GM23338 (cell line): ENCODE measurements at regions not wholly inside any gene's neighbourhood (a gene's known extent, or its start where the extent isn't known, plus 50 kb on each side); places are given as distances from the start of the nearest gene placed in this dataset.

Experiments used
- ATAC-seq: fragments of 200-7000 bp; cut with Tn5 transposase; 3 replicates; pipeline ENCODE4 v1.9.1; 2020
- DNase-seq: peaks from one replicate; pipeline ENCODE4 v3.0.0-alpha.2; 2015; ENCODE audit warnings: low spot score
- H2AFZ ChIP-seq: fragments of 200-600 bp; sonication (generic); 2 replicates; pipeline ENCODE4 v1.8.0; 2016; ENCODE audit warnings: antibody characterized with exemption, mild to moderate bottlenecking, moderate library complexity
- H3F3A ChIP-seq: fragments of 200-600 bp; sonication (generic); replicated peaks from 2 replicates; pipeline ENCODE4 v1.8.0; 2017; ENCODE audit warnings: antibody characterized with exemption, mixed run types, low read depth
- H3K27ac ChIP-seq: fragments of 200-600 bp; sonication (generic); 2 replicates; pipeline ENCODE4 v1.6.1; 2016; ENCODE audit warnings: low read depth
- H3K27me3 ChIP-seq: fragments of 200-600 bp; sonication (generic); 2 replicates; pipeline ENCODE4 v1.8.0; 2016; ENCODE audit warnings: mild to moderate bottlenecking, mixed run types, moderate library complexity; ENCODE audit not compliant: insufficient read depth
- H3K36me3 ChIP-seq: fragments of 200-600 bp; sonication (generic); 2 replicates; pipeline ENCODE4 v1.8.0; 2016; ENCODE audit warnings: mild to moderate bottlenecking; ENCODE audit not compliant: insufficient read depth
- H3K4me1 ChIP-seq: fragments of 200-600 bp; sonication (generic); 2 replicates; pipeline ENCODE4 v1.8.0; 2016; ENCODE audit warnings: mild to moderate bottlenecking, moderate library complexity; ENCODE audit not compliant: insufficient read depth
- H3K4me2 ChIP-seq: fragments of 200-600 bp; sonication (generic); 2 replicates; pipeline ENCODE4 v1.7.1; 2017; ENCODE audit warnings: mixed run types
- H3K4me3 ChIP-seq: fragments of 200-600 bp; sonication (generic); 2 replicates; pipeline ENCODE4 v1.6.1; 2016; ENCODE audit warnings: mixed run types
- H3K79me2 ChIP-seq: fragments of 200-600 bp; sonication (generic); replicated peaks from 2 replicates; pipeline ENCODE4 v1.8.0; 2017; ENCODE audit warnings: mild to moderate bottlenecking; ENCODE audit not compliant: insufficient read depth
- H3K9me2 ChIP-seq: fragments of 200-600 bp; sonication (generic); 2 replicates; pipeline ENCODE4 v1.8.0; 2017; ENCODE audit not compliant: insufficient read depth
- H4K20me1 ChIP-seq: fragments of 200-600 bp; sonication (generic); replicated peaks from 2 replicates; pipeline ENCODE4 v1.8.0; 2017; ENCODE audit warnings: mild to moderate bottlenecking; ENCODE audit not compliant: insufficient read depth
- H3K27ac Mint-ChIP-seq: 2 replicates; pipeline ENCODE4 v1.8.0; 2020; ENCODE audit warnings: inconsistent platforms, mild to moderate bottlenecking, moderate library complexity, mixed read lengths
- H3K27me3 Mint-ChIP-seq: 3 replicates; pipeline ENCODE4 v1.8.0; 2022; ENCODE audit warnings: low read depth, mild to moderate bottlenecking, moderate library complexity, mixed read lengths, inconsistent platforms; ENCODE audit not compliant: insufficient read depth, poor library complexity
- H3K36me3 Mint-ChIP-seq: 3 replicates; pipeline ENCODE4 v1.8.0; 2021; ENCODE audit warnings: low read depth, mild to moderate bottlenecking, inconsistent platforms, moderate library complexity, mixed read lengths
- H3K4me1 Mint-ChIP-seq: 3 replicates; pipeline ENCODE4 v1.8.0; 2020; ENCODE audit warnings: mild to moderate bottlenecking, inconsistent platforms, mixed read lengths
- H3K4me3 Mint-ChIP-seq: 3 replicates; pipeline ENCODE4 v1.8.0; 2021; ENCODE audit warnings: moderate library complexity, mild to moderate bottlenecking, inconsistent platforms, mixed read lengths
- H3K9me3 Mint-ChIP-seq: 3 replicates; pipeline ENCODE4 v1.8.0; 2020; ENCODE audit warnings: moderate library complexity, mild to moderate bottlenecking, inconsistent platforms, mixed read lengths
- JUNB ChIP-seq: IDR thresholded peaks from one replicate; pipeline ENCODE4 v1.6.1; 2016; ENCODE audit warnings: antibody characterized with exemption; ENCODE audit not compliant: unreplicated experiment
- POLR2AphosphoS5 ChIP-seq: IDR thresholded peaks from 2 replicates; pipeline ENCODE4 v1.6.1; 2016; ENCODE audit warnings: antibody characterized with exemption, low read depth
- STAT1 ChIP-seq: IDR thresholded peaks from one replicate; pipeline ENCODE4 v1.6.1; 2016; ENCODE audit warnings: antibody characterized with exemption; ENCODE audit not compliant: unreplicated experiment
- TF ChIP-seq, protein P1 (sequence below), 2 experiments: fragments of 200-600 bp in 1 of 2; sonication (generic) in 1 of 2; conservative IDR thresholded peaks; 2 replicates each; pipeline versions ENCODE4 v1.5.1 to v1.6.1; 2016 to 2017; ENCODE audit warnings: antibody characterized with exemption in 2 of 2, low read depth in 2 of 2, mild to moderate bottlenecking in 2 of 2, moderate library complexity in 1 of 2
- TF ChIP-seq, protein P2 (sequence below): fragments of 250-450 bp; sonication (Bioruptor Pico); IDR thresholded peaks from 2 replicates; pipeline ENCODE4 v1.5.0; 2020; ENCODE audit warnings: mild to moderate bottlenecking, moderate library complexity
- TF ChIP-seq, protein P3 (sequence below): IDR thresholded peaks from one replicate; pipeline ENCODE4 v1.6.1; 2018; ENCODE audit warnings: antibody characterized with exemption; ENCODE audit not compliant: unreplicated experiment

DNA sequence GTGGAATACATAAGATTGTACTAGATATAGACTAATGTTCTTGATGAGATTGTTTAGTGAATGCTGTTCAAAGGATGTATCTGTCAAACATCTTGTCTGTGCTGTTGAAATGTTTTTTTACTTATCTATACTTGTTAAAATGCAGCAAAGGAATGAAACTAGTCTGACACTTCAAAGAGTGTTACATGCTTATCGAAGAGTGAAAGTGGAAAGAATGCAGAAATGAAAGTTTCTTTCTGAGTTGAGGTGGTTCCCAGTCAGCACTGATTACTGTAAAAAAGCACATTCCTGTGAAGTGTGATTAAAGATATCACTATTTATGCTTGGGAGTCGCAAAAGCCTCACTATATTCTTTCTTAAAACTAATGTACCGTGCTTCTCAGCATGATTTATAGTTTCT lies 1225.2 kb downstream of the NCAM2 start:
- no peaks in the 10 kb centered on the region for H3K9me2 ChIP-seq
- no peaks in the 10 kb centered on the region for H3K27me3 ChIP-seq
- no peaks in the 10 kb centered on the region for H4K20me1 ChIP-seq
- Mint-ChIP-seq H3K4me3 (no peak overlapping the region), H3K4me1 (no peaks in the 10 kb centered on the region), H3K27ac (no peak overlapping the region; the same call in 1 of the 2 replicates), H3K36me3 (no peaks in the 10 kb centered on the region), H3K9me3 (no peaks in the 10 kb centered on the region), H3K27me3 (no peaks in the 10 kb centered on the region)
- TF ChIP-seq POLR2AphosphoS5 = no peak
- TF ChIP-seq, protein P1, sequence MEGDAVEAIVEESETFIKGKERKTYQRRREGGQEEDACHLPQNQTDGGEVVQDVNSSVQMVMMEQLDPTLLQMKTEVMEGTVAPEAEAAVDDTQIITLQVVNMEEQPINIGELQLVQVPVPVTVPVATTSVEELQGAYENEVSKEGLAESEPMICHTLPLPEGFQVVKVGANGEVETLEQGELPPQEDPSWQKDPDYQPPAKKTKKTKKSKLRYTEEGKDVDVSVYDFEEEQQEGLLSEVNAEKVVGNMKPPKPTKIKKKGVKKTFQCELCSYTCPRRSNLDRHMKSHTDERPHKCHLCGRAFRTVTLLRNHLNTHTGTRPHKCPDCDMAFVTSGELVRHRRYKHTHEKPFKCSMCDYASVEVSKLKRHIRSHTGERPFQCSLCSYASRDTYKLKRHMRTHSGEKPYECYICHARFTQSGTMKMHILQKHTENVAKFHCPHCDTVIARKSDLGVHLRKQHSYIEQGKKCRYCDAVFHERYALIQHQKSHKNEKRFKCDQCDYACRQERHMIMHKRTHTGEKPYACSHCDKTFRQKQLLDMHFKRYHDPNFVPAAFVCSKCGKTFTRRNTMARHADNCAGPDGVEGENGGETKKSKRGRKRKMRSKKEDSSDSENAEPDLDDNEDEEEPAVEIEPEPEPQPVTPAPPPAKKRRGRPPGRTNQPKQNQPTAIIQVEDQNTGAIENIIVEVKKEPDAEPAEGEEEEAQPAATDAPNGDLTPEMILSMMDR (conservative IDR thresholded peaks at IDR 0.05; ENCODE audit: low read depth in 2 of 2) = no peak
- no peak for TF ChIP-seq JUNB
- no peak for TF ChIP-seq STAT1
- TF ChIP-seq, protein P2, sequence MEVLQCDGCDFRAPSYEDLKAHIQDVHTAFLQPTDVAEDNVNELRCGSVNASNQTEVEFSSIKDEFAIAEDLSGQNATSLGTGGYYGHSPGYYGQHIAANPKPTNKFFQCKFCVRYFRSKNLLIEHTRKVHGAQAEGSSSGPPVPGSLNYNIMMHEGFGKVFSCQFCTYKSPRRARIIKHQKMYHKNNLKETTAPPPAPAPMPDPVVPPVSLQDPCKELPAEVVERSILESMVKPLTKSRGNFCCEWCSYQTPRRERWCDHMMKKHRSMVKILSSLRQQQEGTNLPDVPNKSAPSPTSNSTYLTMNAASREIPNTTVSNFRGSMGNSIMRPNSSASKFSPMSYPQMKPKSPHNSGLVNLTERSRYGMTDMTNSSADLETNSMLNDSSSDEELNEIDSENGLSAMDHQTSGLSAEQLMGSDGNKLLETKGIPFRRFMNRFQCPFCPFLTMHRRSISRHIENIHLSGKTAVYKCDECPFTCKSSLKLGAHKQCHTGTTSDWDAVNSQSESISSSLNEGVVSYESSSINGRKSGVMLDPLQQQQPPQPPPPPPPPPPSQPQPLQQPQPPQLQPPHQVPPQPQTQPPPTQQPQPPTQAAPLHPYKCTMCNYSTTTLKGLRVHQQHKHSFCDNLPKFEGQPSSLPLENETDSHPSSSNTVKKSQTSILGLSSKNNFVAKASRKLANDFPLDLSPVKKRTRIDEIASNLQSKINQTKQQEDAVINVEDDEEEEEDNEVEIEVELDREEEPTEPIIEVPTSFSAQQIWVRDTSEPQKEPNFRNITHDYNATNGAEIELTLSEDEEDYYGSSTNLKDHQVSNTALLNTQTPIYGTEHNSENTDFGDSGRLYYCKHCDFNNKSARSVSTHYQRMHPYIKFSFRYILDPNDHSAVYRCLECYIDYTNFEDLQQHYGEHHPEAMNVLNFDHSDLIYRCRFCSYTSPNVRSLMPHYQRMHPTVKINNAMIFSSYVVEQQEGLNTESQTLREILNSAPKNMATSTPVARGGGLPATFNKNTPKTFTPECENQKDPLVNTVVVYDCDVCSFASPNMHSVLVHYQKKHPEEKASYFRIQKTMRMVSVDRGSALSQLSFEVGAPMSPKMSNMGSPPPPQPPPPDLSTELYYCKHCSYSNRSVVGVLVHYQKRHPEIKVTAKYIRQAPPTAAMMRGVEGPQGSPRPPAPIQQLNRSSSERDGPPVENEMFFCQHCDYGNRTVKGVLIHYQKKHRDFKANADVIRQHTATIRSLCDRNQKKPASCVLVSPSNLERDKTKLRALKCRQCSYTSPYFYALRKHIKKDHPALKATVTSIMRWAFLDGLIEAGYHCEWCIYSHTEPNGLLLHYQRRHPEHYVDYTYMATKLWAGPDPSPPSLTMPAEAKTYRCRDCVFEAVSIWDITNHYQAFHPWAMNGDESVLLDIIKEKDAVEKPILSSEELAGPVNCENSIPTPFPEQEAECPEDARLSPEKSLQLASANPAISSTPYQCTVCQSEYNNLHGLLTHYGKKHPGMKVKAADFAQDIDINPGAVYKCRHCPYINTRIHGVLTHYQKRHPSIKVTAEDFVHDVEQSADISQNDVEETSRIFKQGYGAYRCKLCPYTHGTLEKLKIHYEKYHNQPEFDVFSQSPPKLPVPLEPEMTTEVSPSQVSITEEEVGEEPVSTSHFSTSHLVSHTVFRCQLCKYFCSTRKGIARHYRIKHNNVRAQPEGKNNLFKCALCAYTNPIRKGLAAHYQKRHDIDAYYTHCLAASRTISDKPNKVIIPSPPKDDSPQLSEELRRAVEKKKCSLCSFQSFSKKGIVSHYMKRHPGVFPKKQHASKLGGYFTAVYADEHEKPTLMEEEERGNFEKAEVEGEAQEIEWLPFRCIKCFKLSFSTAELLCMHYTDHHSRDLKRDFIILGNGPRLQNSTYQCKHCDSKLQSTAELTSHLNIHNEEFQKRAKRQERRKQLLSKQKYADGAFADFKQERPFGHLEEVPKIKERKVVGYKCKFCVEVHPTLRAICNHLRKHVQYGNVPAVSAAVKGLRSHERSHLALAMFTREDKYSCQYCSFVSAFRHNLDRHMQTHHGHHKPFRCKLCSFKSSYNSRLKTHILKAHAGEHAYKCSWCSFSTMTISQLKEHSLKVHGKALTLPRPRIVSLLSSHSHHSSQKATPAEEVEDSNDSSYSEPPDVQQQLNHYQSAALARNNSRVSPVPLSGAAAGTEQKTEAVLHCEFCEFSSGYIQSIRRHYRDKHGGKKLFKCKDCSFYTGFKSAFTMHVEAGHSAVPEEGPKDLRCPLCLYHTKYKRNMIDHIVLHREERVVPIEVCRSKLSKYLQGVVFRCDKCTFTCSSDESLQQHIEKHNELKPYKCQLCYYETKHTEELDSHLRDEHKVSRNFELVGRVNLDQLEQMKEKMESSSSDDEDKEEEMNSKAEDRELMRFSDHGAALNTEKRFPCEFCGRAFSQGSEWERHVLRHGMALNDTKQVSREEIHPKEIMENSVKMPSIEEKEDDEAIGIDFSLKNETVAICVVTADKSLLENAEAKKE (CRISPR knock-in tag) = no peak
- TF ChIP-seq, protein P3, sequence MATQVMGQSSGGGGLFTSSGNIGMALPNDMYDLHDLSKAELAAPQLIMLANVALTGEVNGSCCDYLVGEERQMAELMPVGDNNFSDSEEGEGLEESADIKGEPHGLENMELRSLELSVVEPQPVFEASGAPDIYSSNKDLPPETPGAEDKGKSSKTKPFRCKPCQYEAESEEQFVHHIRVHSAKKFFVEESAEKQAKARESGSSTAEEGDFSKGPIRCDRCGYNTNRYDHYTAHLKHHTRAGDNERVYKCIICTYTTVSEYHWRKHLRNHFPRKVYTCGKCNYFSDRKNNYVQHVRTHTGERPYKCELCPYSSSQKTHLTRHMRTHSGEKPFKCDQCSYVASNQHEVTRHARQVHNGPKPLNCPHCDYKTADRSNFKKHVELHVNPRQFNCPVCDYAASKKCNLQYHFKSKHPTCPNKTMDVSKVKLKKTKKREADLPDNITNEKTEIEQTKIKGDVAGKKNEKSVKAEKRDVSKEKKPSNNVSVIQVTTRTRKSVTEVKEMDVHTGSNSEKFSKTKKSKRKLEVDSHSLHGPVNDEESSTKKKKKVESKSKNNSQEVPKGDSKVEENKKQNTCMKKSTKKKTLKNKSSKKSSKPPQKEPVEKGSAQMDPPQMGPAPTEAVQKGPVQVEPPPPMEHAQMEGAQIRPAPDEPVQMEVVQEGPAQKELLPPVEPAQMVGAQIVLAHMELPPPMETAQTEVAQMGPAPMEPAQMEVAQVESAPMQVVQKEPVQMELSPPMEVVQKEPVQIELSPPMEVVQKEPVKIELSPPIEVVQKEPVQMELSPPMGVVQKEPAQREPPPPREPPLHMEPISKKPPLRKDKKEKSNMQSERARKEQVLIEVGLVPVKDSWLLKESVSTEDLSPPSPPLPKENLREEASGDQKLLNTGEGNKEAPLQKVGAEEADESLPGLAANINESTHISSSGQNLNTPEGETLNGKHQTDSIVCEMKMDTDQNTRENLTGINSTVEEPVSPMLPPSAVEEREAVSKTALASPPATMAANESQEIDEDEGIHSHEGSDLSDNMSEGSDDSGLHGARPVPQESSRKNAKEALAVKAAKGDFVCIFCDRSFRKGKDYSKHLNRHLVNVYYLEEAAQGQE = no peak
- ATAC-seq (no peak), DNase-seq (no peak)
- H3K36me3 ChIP-seq = no peaks in the 10 kb centered on the region
- H3F3A ChIP-seq = no peaks in the 10 kb centered on the region
- H3K4me1 ChIP-seq = no peaks in the 10 kb centered on the region
- no peak overlapping the region for H3K27ac ChIP-seq
- H3K4me3 ChIP-seq = no peak overlapping the region
- H3K4me2 ChIP-seq = no peak overlapping the region
- no peak overlapping the region for H2AFZ ChIP-seq
- no peaks in the 10 kb centered on the region for H3K79me2 ChIP-seq
